ENCODE measurements at regions not wholly inside any gene's neighbourhood (a gene's known extent, or its start where the extent isn't known, plus 50 kb on each side); places are given as distances from the start of the nearest gene placed in this dataset.

- H4K5ac ChIP-seq (ENCODE audit: insufficient read length, low read depth, low read length) = no peak overlapping the region
- no peaks in the 10 kb centered on the region for H3K4me1 Mint-ChIP-seq
- no peaks in the 10 kb centered on the region for H3K9me3 ChIP-seq (ENCODE audit: control insufficient read depth, low read depth, low read length)
- TF ChIP-seq CTCF (conservative IDR thresholded peaks at IDR 0.05) = no peak
- no peak overlapping the region for H3K14ac ChIP-seq (ENCODE audit: insufficient read depth, low read length)
- no peak overlapping the region for H3T11ph ChIP-seq (ENCODE audit: low read length)
- H3K56ac ChIP-seq (ENCODE audit: insufficient read length, low read depth, low read length) = no peak overlapping the region
- no peak overlapping the region for H3K23ac ChIP-seq (ENCODE audit: insufficient read length, low read depth, low read length)
- DNase-seq = no peak
- WGBS (ENCODE audit: extremely low coverage, insufficient read length, low lambda C conversion rate) = no CpG with 5 or more reads among the region's 7 CpGs
- H2BK120ac ChIP-seq (ENCODE audit: low read depth, low read length, poor library complexity, severe bottlenecking) = no peak overlapping the region
- no peak overlapping the region; a peak in 1 of 7 replicates for H3K27ac Mint-ChIP-seq
- no peak overlapping the region for H3K4me2 ChIP-seq (ENCODE audit: insufficient read depth, insufficient read length, low read length)
- H4K20me1 ChIP-seq (ENCODE audit: control insufficient read depth, insufficient read depth, insufficient read length) = no peaks in the 10 kb centered on the region
- no peak overlapping the region for H2BK20ac ChIP-seq (ENCODE audit: low read depth, low read length, poor library complexity, severe bottlenecking)
- H3K4me3 Mint-ChIP-seq = no peak overlapping the region
- H3K9ac ChIP-seq (ENCODE audit: extremely low read depth, insufficient read length, low read length) = no peak overlapping the region
- no peak overlapping the region for H3K27ac ChIP-seq (ENCODE audit: insufficient read length, low read depth, low read length)
- no peaks in the 10 kb centered on the region; the same call in 1 of the 2 replicates for H3K27me3 ChIP-seq (ENCODE audit: insufficient read depth, low read length)
- H3K79me1 ChIP-seq (ENCODE audit: insufficient read depth, low read depth, low read length, poor library complexity, severe bottlenecking) = no peaks in the 10 kb centered on the region
- H3K23me2 ChIP-seq (ENCODE audit: insufficient read length, low read depth, low read length, poor library complexity, severe bottlenecking) = no peaks in the 10 kb centered on the region
- H2BK12ac ChIP-seq (ENCODE audit: insufficient read length, low read depth, low read length) = no peak overlapping the region
- no peak overlapping the region for H3K18ac ChIP-seq (ENCODE audit: insufficient read length, low read depth, low read length)
- no peak overlapping the region for H2BK5ac ChIP-seq (ENCODE audit: insufficient read length, low read length)
- no peaks in the 10 kb centered on the region for H3K79me2 ChIP-seq (ENCODE audit: insufficient read depth, low read length)
- no peak overlapping the region for H4K8ac ChIP-seq (replicated peaks; ENCODE audit: insufficient read length, low read depth, low read length)
- H3K4ac ChIP-seq (ENCODE audit: low read depth, low read length) = no peak overlapping the region
- H3K36me3 Mint-ChIP-seq (ENCODE audit: insufficient read depth in 1 of 3, low read depth in 3 of 3) = no peaks in the 10 kb centered on the region; a peak in 1 of 7 replicates
- no peak overlapping the region for H2AFZ ChIP-seq (ENCODE audit: low read length)
- no peak overlapping the region for H2BK15ac ChIP-seq (ENCODE audit: low read depth, low read length)
- H3K27me3 Mint-ChIP-seq (ENCODE audit: low read depth) = no peaks in the 10 kb centered on the region
- no peaks in the 10 kb centered on the region for H3K9me3 Mint-ChIP-seq
- H2AK5ac ChIP-seq (ENCODE audit: insufficient read length, low read length) = no peak overlapping the region
- no peak overlapping the region for H4K91ac ChIP-seq (ENCODE audit: insufficient read length, low read depth, low read length)
- no peaks in the 10 kb centered on the region for H3K4me1 ChIP-seq (ENCODE audit: insufficient read depth, low read length)
Observed at GRCh38 chr2:150234787-150235446, 252.6 kb downstream of the RND3 start.
